Stimulated activated CD4-positive, alpha-beta T cell treated with anti-CD3 and anti-CD28 coated beads, Interleukin-12 subunit alpha, Interleukin-12 subunit beta, amount 100 ng/mL, for 4 hours (primary cell): ENCODE measurements at regions not wholly inside any gene's neighbourhood (a gene's known extent, or its start where the extent isn't known, plus 50 kb on each side); places are given as distances from the start of the nearest gene placed in this dataset.
"Not testable (repeated sequence)": the region's sequence is repeated elsewhere in the genome, so short reads cannot be mapped to it uniquely, and the experiment has no call there.

Experiments used
- DNase-seq: peaks from one replicate; pipeline ENCODE4 v3.0.0-alpha.2; 2020

DNA sequence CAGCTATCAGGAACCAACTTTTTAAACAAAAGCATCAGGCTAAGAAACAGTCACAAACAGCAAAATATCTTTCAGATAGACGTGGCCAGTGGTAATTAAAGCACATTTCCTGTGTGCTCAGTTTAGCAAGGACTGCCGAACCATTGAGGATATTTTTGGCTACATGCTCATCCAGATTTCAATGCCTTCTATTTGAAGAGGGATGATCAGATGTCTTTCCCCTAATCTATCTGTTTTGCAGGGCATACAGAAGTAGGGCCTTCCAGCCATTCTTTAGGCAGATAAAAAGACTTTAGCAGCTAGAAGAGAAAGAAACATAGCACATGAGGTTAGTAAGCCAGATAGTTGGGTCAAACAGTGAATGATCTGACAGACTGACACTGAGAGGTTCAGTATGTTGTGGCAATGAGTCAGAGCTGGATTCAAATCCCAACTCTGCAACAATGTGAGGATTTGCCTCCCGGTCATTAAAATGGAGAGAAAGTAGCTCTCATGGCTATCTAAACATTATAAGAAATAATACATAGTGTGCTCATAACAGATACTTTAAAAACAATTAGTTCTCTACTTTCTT lies 100.0 kb upstream of the PRKG2 start:
- no peak for DNase-seq

DNA sequence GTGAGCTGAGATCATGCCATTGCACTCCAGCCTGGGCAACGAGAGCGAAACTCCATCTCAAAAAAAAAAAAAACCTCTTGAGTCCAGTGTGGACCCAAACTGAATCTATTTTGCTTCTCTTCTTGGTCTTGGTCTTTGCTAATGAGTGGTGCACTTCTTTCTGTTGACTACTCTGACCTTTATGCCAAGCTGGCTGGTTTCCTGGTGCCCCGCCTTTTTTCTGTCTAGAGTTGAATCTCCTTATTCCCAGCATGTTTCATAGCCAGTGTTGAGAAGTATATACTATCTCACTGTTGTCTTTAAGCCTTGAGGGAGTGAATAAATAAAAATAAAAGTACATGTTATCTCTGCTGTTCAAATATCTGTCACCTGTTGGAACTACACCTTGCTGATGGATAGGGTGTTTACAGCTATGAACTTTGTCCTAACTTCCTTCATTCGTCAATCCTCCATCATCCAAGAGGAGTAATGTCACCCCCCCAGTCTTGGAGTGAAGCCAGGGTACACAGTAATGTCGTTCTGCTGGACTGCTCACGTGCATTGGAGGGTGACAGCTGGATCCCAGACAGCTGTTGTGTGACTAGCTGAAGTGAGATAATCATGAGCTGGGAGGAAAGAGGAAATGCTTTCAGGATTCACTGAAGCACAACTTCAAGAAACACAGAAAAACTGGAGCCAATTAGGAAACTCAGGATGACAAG lies 99.3 kb upstream of the PRKG2 start:
- no peak for DNase-seq

DNA sequence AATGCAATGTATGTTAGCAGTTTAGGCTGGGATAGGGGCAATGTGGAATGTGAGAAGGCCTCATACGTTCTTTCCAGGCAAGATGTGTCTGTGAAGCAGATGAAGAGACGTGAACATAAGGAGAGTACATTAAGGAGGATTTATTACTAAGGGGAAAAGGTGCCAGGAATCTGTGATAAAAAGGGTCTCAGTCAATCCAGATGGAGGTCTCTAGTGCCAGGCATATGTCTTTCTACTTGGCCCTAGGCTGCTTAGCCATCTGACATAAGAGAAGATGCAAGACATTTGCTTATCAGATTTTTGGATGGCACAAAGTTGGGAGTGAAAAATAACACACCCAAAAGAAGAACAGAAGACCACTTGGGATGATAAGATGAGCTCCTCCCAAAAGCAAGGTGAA lies 93.0 kb upstream of the PRKG2 start:
- no peak for DNase-seq

DNA sequence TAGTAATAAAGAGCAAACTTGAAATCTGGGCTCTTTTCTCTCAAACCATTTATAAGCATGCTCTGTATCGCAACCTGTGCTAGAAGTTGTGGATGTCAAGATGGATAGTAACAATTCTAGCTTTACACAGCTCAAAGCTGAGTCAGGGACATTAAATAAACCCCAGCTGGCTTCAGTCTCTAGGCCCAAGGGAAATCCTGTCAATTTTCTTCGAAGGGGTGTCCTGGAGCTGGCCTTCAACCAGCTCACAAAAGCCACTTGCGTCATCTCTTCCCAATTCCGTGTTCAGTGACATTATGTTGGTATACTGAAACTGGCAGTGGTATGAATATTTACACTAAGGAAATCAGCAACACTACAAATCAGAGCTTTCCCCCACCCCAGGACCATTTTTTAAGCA lies 89.8 kb upstream of the PRKG2 start:
- no peak for DNase-seq

DNA sequence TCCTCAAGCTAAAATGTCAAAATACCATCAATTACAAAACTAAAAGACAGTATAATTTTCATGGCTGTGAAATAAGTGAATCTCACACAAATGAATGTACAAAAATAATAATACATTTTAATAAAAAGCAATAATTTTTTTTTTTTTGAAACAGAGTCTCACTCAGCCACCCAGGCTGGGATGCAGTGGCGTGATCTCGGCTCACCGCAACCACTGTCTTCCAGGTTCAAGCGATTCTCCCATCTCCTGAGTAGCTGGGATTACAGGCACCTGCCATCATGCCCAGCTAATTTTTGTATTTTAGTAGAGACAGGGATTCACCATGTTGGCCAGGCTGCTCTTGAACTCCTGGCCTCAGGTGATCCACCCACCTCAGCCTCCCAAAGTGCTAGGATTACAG lies 85.3 kb upstream of the PRKG2 start:
- DNase-seq: not testable (repeated sequence)

DNA sequence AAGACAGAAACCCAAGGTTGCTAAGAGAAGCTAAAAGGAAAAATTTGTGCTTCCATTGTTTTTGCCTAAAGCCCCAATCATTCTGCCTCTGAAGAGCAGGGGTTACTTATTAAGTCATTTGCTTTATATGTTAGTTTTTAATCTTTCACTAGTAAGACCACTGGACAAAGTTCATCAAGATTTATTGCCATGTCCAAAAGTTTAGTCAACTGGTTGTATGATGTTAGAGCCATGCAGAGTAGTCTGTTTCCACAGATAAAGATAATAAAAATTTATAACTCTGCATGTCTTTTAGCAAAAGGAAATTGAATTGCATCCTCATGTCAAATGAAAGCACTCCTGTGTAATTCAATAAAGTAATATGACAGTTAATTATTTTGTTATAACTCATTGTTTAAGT lies 75.8 kb upstream of the PRKG2 start:
- DNase-seq: no peak

DNA sequence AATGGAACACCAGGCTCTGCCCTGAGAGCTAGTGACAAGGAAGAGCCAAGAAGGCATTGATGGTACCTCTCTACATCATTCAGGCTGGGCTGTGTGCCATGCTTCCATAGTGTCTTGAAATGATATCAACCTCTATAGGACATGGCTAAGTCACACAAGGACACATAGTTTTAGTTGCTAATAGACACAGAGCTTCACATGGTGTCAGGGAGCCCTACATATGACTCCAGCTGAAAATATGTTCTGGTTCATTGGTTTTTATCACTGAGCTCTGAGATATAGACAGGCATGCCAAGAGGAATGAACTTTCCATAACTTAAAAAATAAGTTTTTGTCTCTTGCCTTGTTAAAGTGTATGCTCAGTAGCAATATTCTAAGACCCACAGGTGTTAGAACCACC lies 72.1 kb upstream of the PRKG2 start:
- DNase-seq: no peak

DNA sequence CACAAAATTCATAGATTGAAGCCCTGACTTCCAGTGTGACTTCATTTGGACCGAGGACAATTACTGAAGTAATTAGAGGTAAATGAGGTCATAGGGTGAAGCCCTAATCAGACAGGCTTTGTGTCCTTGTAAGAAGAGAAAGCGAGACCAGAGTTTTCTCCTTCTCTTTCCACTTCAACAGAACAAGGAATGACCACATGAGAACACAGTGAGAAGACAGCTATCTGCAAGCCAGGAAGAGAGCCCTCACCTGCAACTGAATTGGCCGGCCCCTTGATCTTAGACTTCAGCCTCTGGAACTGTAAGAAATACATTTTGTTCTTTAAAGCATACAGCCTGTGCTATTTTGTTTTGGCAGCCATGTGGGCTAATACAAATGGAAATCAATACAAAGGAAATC lies 67.1 kb upstream of the PRKG2 start:
- no peak for DNase-seq

DNA sequence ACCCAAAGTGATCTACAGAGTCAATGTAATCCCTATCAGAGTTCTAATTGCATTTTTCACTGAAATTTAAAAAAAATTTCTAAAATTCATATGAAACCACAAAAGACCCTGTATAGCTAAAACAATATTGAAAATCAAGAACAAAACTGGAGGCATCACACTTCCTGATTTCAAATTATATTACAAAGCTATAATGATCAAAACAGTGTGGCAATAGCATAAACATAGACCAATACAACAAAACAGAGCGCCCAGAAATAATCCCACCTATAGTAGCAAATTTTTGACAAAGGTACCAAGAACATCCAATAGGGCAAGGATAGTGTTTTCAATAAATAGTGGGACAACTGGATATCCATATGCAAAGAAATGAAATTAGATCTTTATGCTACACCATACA lies 59.4 kb upstream of the PRKG2 start:
- no peak for DNase-seq

DNA sequence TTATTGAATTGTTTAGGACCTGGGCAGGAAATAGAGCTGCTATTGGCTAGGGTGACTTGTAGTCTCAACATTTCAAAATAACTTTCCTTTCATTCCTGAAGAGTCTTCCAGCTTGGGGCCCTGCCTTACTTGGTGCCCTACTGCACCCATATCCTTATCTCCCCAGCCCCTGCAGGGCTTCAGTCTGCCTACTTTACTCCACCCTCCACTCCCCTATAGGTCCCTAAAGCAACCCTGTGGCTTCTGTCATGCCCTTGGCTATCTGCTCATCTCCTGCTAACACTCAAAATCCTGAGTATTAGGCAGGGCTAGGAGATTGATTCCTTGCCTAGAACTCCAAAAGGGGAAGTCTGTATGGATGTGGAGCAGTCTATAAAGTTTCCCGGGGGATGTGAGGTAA lies 57.6 kb upstream of the PRKG2 start:
- no peak for DNase-seq
